C4-2B (cell line): ENCODE measurements at regions not wholly inside any gene's neighbourhood (a gene's known extent, or its start where the extent isn't known, plus 50 kb on each side); places are given as distances from the start of the nearest gene placed in this dataset.

Source experiments
- H3K27ac ChIP-seq: fragments of 450-650 bp; 2 replicates; pipeline ENCODE4 v1.5.1; 2017
- ZFX ChIP-seq: fragments of 450-650 bp; IDR thresholded peaks from 2 replicates; pipeline ENCODE4 v1.6.1; 2017
- TF ChIP-seq, protein P1 (sequence below): fragments of 450-650 bp; conservative IDR thresholded peaks from 2 replicates; pipeline ENCODE4 v1.5.1; 2017; ENCODE audit warnings: mild to moderate bottlenecking

DNA sequence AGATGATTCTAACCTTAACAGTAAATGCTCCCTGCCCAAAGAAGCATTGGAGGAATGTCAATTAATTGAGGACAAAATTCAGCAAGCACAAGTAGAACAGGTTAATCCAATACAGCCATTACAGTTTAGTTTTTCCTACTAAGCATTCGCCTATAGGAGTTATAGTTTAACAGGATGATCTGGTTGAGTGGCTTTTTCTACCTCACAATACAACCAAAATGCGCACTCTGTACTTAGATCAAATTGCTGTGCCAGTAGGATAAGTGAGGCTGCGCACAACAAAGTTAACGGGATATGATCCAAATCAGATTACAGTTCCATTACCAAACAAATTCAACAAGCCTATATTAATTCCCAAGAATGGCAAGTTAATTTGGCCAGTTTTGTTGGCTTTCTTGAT is 117.1 kb upstream of the TRIM24 start:
- no peak for TF ChIP-seq ZFX
- TF ChIP-seq, protein P1, sequence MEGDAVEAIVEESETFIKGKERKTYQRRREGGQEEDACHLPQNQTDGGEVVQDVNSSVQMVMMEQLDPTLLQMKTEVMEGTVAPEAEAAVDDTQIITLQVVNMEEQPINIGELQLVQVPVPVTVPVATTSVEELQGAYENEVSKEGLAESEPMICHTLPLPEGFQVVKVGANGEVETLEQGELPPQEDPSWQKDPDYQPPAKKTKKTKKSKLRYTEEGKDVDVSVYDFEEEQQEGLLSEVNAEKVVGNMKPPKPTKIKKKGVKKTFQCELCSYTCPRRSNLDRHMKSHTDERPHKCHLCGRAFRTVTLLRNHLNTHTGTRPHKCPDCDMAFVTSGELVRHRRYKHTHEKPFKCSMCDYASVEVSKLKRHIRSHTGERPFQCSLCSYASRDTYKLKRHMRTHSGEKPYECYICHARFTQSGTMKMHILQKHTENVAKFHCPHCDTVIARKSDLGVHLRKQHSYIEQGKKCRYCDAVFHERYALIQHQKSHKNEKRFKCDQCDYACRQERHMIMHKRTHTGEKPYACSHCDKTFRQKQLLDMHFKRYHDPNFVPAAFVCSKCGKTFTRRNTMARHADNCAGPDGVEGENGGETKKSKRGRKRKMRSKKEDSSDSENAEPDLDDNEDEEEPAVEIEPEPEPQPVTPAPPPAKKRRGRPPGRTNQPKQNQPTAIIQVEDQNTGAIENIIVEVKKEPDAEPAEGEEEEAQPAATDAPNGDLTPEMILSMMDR: no peak
- no peak overlapping the region for H3K27ac ChIP-seq

DNA sequence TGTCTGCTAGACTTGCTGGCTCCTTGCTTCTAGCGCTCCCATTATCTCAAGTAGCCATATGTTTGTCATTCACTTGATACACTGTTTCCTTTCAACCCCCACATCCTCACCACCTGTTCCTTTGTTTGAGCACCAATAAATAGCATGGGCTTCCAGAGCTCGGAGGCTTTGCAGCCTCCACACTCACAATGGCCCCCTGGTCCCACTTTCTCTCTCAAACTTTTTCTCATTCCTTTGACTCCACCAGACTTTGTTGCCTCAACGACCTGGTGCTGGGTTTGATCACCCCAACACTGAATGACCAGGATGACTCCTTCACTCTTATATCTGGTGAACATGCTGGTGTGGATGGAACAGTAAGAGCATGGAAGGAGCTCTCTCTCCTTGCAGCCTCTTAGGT is 114.5 kb upstream of the TRIM24 start:
- TF ChIP-seq ZFX: no peak
- TF ChIP-seq, protein P1: no peak

DNA sequence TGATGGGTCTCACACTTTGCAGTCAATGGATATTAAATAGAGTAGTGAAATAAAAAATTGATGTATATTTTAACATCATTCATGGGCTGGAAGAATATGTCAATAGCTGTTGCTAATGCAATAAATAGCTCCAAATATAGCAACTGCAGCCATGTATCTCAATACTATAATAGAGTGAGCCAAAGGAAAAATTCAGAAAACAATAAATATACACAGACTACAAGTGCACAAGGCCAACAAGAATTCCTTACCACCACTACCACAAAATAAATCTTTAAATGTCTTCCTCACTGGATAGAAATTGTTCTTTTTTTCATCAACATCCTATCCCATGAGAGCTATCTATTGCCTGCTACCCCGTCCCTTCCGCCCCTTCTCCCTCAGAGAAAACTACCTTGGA is 113.1 kb upstream of the TRIM24 start:
- TF ChIP-seq, protein P1: no peak
- no peak for TF ChIP-seq ZFX
- H3K27ac ChIP-seq: no peak overlapping the region

More for the DNA sequence above, 114.5 kb upstream of the TRIM24 start:
- no peak overlapping the region for H3K27ac ChIP-seq

DNA sequence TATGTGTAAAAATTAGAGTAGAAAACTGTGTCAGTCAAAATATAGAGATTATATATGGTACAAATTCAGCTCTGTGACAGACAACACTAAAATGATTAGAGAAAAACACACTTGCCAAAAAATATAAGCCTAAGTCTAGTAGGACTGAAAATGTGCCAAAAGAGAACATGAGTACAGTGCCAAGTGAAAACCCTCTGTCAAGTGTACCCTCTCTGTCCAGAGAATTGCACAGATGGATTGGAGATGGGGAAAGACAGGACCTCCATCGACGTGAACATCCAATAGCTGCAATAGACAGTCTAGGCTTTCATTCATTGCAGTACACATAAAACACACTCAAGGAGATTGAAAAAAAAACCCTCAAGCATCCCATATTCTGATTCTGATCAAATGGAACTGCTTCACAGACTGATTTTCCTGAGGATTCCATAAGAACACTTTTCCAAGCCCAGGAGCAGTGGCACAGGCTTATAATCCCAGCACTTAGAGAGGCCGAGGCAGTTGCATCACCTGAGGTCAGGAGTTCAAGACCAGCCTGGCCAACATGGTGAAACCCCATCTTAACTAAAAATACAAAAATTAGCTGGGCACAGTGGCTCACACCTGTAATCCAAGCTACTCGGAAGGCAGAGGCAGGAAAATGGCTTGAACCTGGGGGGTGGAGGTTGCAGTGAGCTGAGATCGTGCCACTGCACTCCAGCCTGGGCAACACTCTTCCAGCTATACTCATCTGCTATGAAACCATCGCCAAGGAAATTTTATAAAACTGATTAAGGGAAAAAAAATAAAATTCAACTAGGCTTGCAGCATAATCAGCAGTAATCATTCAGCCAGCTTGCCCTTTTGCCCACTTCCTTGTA is 110.0 kb upstream of the TRIM24 start:
- TF ChIP-seq, protein P1: no peak
- TF ChIP-seq ZFX: no peak
- H3K27ac ChIP-seq: no peak overlapping the region

DNA sequence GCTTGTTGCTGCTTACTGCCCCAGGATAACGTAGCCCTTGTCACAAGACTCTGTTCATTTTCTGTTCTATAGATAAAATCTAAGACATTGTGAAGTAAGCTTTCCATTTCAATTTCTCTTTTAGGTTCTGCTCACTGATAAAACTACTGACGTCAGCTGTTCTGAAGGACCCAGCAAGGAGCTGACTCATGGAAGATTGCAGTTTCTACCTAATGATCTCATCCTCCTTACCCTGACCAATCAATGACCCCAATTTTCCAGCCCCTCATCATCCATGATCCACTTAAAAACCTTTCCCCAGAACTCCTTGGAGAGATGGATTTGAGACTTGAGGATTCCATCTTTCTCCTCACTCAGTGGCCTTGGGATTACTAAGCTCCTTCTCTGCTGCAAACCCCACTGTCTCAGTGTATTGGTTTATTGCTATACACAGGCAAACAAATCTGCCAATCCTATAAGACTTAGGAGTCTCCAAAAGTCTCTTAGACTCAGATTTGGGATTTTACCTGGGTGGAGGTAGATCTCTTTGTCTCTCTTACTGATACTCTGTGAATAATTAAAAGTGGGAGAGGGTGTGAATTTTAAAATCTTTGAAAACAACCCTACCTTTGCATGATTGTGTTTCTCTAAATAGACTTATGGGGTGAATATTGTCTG is 109.2 kb upstream of the TRIM24 start:
- H3K27ac ChIP-seq: no peak overlapping the region
- TF ChIP-seq, protein P1: no peak
- TF ChIP-seq ZFX: no peak

DNA sequence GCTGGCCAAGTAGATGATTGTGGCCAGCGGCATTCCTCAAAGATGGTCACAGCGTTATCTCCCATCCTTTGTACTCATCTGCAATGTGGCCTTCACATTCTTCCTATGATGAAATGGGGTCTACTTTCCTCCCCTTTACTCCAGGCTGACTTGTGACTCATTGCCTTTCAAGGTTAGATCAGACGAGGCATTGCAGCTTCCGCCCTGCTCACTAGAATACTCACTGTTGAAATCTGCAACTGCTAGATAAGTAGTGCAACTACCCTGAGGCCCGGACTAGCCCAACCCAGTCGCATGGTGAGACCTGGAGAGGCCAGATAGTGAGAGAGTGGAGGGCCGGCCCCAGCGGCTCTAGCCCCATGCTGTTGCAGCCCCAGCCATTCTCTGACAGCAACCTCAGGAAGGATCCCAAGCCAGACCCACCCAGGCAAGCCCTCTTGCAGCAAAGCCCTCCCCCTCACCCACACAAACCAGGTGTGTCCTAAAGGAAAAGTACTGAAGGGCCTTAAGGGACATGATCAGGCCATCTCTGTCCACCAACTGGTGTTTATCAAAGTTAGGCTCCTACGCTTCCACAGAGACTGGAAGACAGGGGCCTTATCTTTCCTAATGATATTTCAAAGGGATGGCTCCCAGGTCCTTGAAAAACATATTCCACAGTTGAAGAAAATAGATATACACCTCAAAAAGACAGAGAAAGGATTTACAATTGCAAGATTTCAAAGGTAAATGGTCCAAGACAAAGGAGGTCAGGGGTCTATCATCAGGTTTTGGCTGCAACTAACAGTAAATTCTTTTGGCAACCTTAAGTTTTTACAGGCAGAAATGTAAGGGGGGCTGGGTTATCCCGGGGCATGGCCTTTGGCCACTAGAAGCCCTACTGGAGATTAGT is 107.2 kb upstream of the TRIM24 start:
- TF ChIP-seq, protein P1: no peak
- TF ChIP-seq ZFX: no peak
- no peak overlapping the region for H3K27ac ChIP-seq
